Ovary (tissue), 7 donors: ENCODE measurements at regions not wholly inside any gene's neighbourhood (a gene's known extent, or its start where the extent isn't known, plus 50 kb on each side); places are given as distances from the start of the nearest gene placed in this dataset.

Source experiments
- DNase-seq, 5 donors: peaks; one replicate each; pipeline ENCODE4 v3.0.0-alpha.2; 2019 to 2020
- H3K27ac ChIP-seq, 2 donors: fragments of 200-600 bp; one replicate each; pipeline versions ENCODE4 v1.5.1 to v1.8.0; 2019 to 2022
- H3K27me3 ChIP-seq: fragments of 200-600 bp; one replicate; pipeline ENCODE4 v1.8.0; 2022
- H3K36me3 ChIP-seq: fragments of 200-600 bp; sonication (generic); one replicate; pipeline ENCODE4 v1.5.1; 2019
- H3K4me1 ChIP-seq: one replicate; pipeline ENCODE4 v1.8.1; 2013; ENCODE audit warnings: mild to moderate bottlenecking, moderate library complexity; ENCODE audit not compliant: insufficient read depth
- H3K4me3 ChIP-seq: fragments of 200-600 bp; sonication (generic); one replicate; pipeline ENCODE4 v1.5.1; 2017
- H3K9me3 ChIP-seq, 2 donors: fragments of 200-600 bp in 1 of 2; sonication (generic) in 1 of 2; one replicate each; pipeline versions ENCODE4 v1.5.1 to v1.8.1; 2013 to 2019; ENCODE audit warnings: mild to moderate bottlenecking in 1 of 2, moderate library complexity in 1 of 2
- CTCF ChIP-seq, 3 donors: fragments of 450-650 bp in 2 of 3; fragments of 200-600 bp in 1 of 3; IDR thresholded peaks; one replicate each; pipeline versions ENCODE4 v1.5.1 to v1.8.0; 2016 to 2022; ENCODE audit warnings: antibody characterized with exemption in 3 of 3, mild to moderate bottlenecking in 1 of 3
- EP300 ChIP-seq: sonication (generic); formaldehyde crosslinking; IDR thresholded peaks from one replicate; pipeline ENCODE4 v1.6.1; 2017; ENCODE audit warnings: antibody characterized with exemption
- POLR2A ChIP-seq: fragments of 450-650 bp; IDR thresholded peaks from one replicate; pipeline ENCODE4 v1.6.1; 2017; ENCODE audit warnings: antibody characterized with exemption, mild to moderate bottlenecking, moderate library complexity
- WGBS, 3 donors: extraction: QIAGEN DNeasy Blood & Tissue Kit in 1 of 3; methylation state at CpG; one replicate each; pipeline versions ENCODE4 v1.1.5 to v1.1.7; 2013 to 2017; 5-methylcytosine and 5-hydroxymethylcytosine counted together
- intact Hi-C, 4 donors: fragments of 100-400 bp; cut with DNase I; formaldehyde crosslinking; loops; one replicate each; pipeline versions ENCODE4 v1.11.0 to v1.15.1; 2022 to 2023
- donor health status: DM: no; HTN: no; CAD: no; lungs with moderate emphysema.
- donor health status: DM: no; HTN: no; CAD: no.
- donor health status: Bipolar disorder and iron deficiency.
- donor health status: DM: no; HTN: no; CAD: no.
- donor health status: DM: yes; HTN: yes; CAD: no.

- Histone ChIP-seq H3K9me3 (no peaks in the 10 kb centered on the region), H3K4me1 (no peaks in the 10 kb centered on the region), H3K27me3 (no peaks in the 10 kb centered on the region), H3K27ac (no peak overlapping the region), H3K4me3 (no peak overlapping the region), H3K36me3 (no peaks in the 10 kb centered on the region)
- TF ChIP-seq POLR2A = no peak
- no peak for TF ChIP-seq CTCF (IDR thresholded peaks at IDR 0.05)
- no peak for TF ChIP-seq EP300
- intact Hi-C loops = no loop called here
- DNase-seq = no peak
These were observed 247.7 kb upstream of the CTNNB1 start for GRCh38 chr3:40951636-40952035.

GRCh38 chr3:40961104-40961857, 238.0 kb upstream of the CTNNB1 start:
- intact Hi-C loops = no loop called here
- Histone ChIP-seq H3K27me3 (no peaks in the 10 kb centered on the region), H3K9me3 (no peaks in the 10 kb centered on the region), H3K4me3 (no peak overlapping the region), H3K27ac (no peak overlapping the region), H3K4me1 (no peaks in the 10 kb centered on the region), H3K36me3 (no peaks in the 10 kb centered on the region)
- 79 to 83% (median 82%) methylated on average over 5 of the region's 5 CpGs for WGBS, 3 donors
- DNase-seq = no peak
- TF ChIP-seq EP300 (no peak), POLR2A (no peak), CTCF (IDR thresholded peaks at IDR 0.05) (no peak)

- TF ChIP-seq CTCF (IDR thresholded peaks at IDR 0.05) (no peak), EP300 (no peak), POLR2A (no peak)
- no peaks in the 10 kb centered on the region for H3K4me1 ChIP-seq
These were observed 236.6 kb upstream of the CTNNB1 start for GRCh38 chr3:40962721-40963120.

GRCh38 chr3:40968666-40969065, 230.6 kb upstream of the CTNNB1 start:
- TF ChIP-seq POLR2A = no peak
- no peak for TF ChIP-seq CTCF (IDR thresholded peaks at IDR 0.05)
- no peak for TF ChIP-seq EP300
- no peaks in the 10 kb centered on the region for H3K36me3 ChIP-seq
- WGBS, 3 donors = 59 to 68% (median 63%) methylated on average over 1 of the region's 1 CpG
- H3K4me3 ChIP-seq = no peak overlapping the region
- no peak overlapping the region for H3K27ac ChIP-seq
- no peaks in the 10 kb centered on the region for H3K9me3 ChIP-seq
- intact Hi-C loops = no loop called here
- no peaks in the 10 kb centered on the region for H3K27me3 ChIP-seq
- peaks cover 5% of the 10 kb centered on the region for H3K4me1 ChIP-seq
- no peak for DNase-seq

More at GRCh38 chr3:40962721-40963120, 236.6 kb upstream of the CTNNB1 start:
- WGBS, 3 donors = 59 to 63% (median 60%) methylated on average over 2 of the region's 2 CpGs
- Histone ChIP-seq H3K27ac (no peak overlapping the region), H3K4me3 (no peak overlapping the region), H3K36me3 (no peaks in the 10 kb centered on the region), H3K9me3 (no peaks in the 10 kb centered on the region), H3K27me3 (no peaks in the 10 kb centered on the region)
- DNase-seq = no peak
- intact Hi-C loops = no loop called here
